Ishikawa (cell line): ENCODE measurements at regions not wholly inside any gene's neighbourhood (a gene's known extent, or its start where the extent isn't known, plus 50 kb on each side); places are given as distances from the start of the nearest gene placed in this dataset.

Experiments used
- CEBPB ChIP-seq: IDR thresholded peaks from 2 replicates; pipeline ENCODE4 v1.6.1; 2012
- CREB1 ChIP-seq: IDR thresholded peaks from 2 replicates; pipeline ENCODE4 v1.6.1; 2012; ENCODE audit warnings: low read depth
- EP300 ChIP-seq: IDR thresholded peaks from 2 replicates; pipeline ENCODE4 v1.6.1; 2012; ENCODE audit warnings: borderline replicate concordance
- FOXM1 ChIP-seq: IDR thresholded peaks from 2 replicates; pipeline ENCODE4 v1.6.1; 2012; ENCODE audit warnings: low read depth, borderline replicate concordance
- NFIC ChIP-seq: IDR thresholded peaks from 2 replicates; pipeline ENCODE4 v1.6.1; 2012
- RAD21 ChIP-seq: IDR thresholded peaks from 2 replicates; pipeline ENCODE4 v1.6.1; 2012; ENCODE audit warnings: low read depth
- TAF1 ChIP-seq: IDR thresholded peaks from 2 replicates; pipeline ENCODE4 v1.6.1; 2012; ENCODE audit warnings: low read depth, mild to moderate bottlenecking
- TCF12 ChIP-seq: IDR thresholded peaks from 2 replicates; pipeline ENCODE4 v1.6.1; 2012; ENCODE audit warnings: low read depth
- TEAD4 ChIP-seq: IDR thresholded peaks from 2 replicates; pipeline ENCODE4 v1.6.1; 2012
- YY1 ChIP-seq: IDR thresholded peaks from 2 replicates; pipeline ENCODE4 v1.6.1; 2012; ENCODE audit warnings: low read depth
- TF ChIP-seq, protein P1 (sequence below): IDR thresholded peaks from 2 replicates; pipeline ENCODE4 v1.6.1; 2012; ENCODE audit warnings: low read depth, mild to moderate bottlenecking
- TF ChIP-seq, protein P2 (sequence below): IDR thresholded peaks from 2 replicates; pipeline ENCODE4 v1.6.1; 2012
- TF ChIP-seq, protein P3 (sequence below): IDR thresholded peaks from 2 replicates; pipeline ENCODE4 v1.6.1; 2012

DNA sequence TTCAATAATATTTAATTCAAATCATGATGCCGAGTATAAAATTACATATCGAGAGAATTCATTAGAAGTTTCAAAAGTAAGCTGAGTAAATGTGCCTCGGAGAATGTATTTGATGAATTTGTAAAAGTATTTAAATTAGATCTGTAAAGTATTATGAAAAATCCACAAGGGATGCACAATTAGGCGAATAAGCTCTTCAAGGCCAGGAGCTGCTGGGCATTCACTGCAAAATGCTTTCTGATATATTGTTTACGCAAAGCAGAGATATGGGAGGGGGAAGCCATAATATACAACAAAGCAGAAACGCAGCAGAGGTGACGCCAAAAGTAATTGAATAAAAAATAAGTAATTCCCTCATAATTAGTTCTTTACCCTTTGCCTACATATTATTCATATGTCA is 1121.5 kb upstream of the TENM3 start:
- TF ChIP-seq EP300 (no peak), TAF1 (no peak), FOXM1 (no peak), TCF12 (no peak), RAD21 (no peak), CREB1 (no peak), TEAD4 (no peak), NFIC (no peak), CEBPB (no peak), YY1 (no peak)
- TF ChIP-seq, protein P1, sequence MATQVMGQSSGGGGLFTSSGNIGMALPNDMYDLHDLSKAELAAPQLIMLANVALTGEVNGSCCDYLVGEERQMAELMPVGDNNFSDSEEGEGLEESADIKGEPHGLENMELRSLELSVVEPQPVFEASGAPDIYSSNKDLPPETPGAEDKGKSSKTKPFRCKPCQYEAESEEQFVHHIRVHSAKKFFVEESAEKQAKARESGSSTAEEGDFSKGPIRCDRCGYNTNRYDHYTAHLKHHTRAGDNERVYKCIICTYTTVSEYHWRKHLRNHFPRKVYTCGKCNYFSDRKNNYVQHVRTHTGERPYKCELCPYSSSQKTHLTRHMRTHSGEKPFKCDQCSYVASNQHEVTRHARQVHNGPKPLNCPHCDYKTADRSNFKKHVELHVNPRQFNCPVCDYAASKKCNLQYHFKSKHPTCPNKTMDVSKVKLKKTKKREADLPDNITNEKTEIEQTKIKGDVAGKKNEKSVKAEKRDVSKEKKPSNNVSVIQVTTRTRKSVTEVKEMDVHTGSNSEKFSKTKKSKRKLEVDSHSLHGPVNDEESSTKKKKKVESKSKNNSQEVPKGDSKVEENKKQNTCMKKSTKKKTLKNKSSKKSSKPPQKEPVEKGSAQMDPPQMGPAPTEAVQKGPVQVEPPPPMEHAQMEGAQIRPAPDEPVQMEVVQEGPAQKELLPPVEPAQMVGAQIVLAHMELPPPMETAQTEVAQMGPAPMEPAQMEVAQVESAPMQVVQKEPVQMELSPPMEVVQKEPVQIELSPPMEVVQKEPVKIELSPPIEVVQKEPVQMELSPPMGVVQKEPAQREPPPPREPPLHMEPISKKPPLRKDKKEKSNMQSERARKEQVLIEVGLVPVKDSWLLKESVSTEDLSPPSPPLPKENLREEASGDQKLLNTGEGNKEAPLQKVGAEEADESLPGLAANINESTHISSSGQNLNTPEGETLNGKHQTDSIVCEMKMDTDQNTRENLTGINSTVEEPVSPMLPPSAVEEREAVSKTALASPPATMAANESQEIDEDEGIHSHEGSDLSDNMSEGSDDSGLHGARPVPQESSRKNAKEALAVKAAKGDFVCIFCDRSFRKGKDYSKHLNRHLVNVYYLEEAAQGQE = no peak
- TF ChIP-seq, protein P2, sequence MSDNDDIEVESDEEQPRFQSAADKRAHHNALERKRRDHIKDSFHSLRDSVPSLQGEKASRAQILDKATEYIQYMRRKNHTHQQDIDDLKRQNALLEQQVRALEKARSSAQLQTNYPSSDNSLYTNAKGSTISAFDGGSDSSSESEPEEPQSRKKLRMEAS = no peak
- TF ChIP-seq, protein P3, sequence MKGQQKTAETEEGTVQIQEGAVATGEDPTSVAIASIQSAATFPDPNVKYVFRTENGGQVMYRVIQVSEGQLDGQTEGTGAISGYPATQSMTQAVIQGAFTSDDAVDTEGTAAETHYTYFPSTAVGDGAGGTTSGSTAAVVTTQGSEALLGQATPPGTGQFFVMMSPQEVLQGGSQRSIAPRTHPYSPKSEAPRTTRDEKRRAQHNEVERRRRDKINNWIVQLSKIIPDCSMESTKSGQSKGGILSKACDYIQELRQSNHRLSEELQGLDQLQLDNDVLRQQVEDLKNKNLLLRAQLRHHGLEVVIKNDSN = no peak
